ENCODE measurements at regions not wholly inside any gene's neighbourhood (a gene's known extent, or its start where the extent isn't known, plus 50 kb on each side); places are given as distances from the start of the nearest gene placed in this dataset.

GRCh38 chr3:14352002-14352627 is 50.3 kb upstream of the SLC6A6 start:
- TF ChIP-seq CTCF (conservative IDR thresholded peaks at IDR 0.05; ENCODE audit: low read depth, low read length) = no peak
- no peak overlapping the region for H3K4me3 ChIP-seq (ENCODE audit: low read depth, low read length)
- DNase-seq (ENCODE audit: low read depth) = no peak
